ENCODE measurements at regions not wholly inside any gene's neighbourhood (a gene's known extent, or its start where the extent isn't known, plus 50 kb on each side); places are given as distances from the start of the nearest gene placed in this dataset.

GRCh38 chr9:18159254-18159653 is 314.7 kb upstream of the ADAMTSL1 start:
- DNase-seq, result no peak

- no peak for DNase-seq
Observed at GRCh38 chr9:18163146-18163545, 310.8 kb upstream of the ADAMTSL1 start.

- DNase-seq, result no peak
Observed at GRCh38 chr9:18167733-18168132, 306.2 kb upstream of the ADAMTSL1 start.

GRCh38 chr9:18173923-18174322 is 300.0 kb upstream of the ADAMTSL1 start:
- no peak for DNase-seq

GRCh38 chr9:18182636-18183035 is 291.3 kb upstream of the ADAMTSL1 start:
- DNase-seq, result no peak

- no peak for DNase-seq
Observed at GRCh38 chr9:18183974-18184373, 290.0 kb upstream of the ADAMTSL1 start.

GRCh38 chr9:18184401-18184800 is 289.6 kb upstream of the ADAMTSL1 start:
- DNase-seq, result no peak

GRCh38 chr9:18185196-18185595 is 288.8 kb upstream of the ADAMTSL1 start:
- DNase-seq, result no peak

GRCh38 chr9:18188971-18189370 is 285.0 kb upstream of the ADAMTSL1 start:
- no peak for DNase-seq

- no peak for DNase-seq
Observed at GRCh38 chr9:18189871-18190670, 283.9 kb upstream of the ADAMTSL1 start.

- no peak for DNase-seq
Observed at GRCh38 chr9:18190671-18191374, 283.1 kb upstream of the ADAMTSL1 start.

- DNase-seq, result no peak
Observed at GRCh38 chr9:18194316-18194715, 279.6 kb upstream of the ADAMTSL1 start.

- DNase-seq, result no peak
Observed at GRCh38 chr9:18195223-18195622, 278.7 kb upstream of the ADAMTSL1 start.

GRCh38 chr9:18202924-18203323 is 271.0 kb upstream of the ADAMTSL1 start:
- no peak for DNase-seq

GRCh38 chr9:18207735-18208134 is 266.2 kb upstream of the ADAMTSL1 start:
- DNase-seq, result no peak

- no peak for DNase-seq
Observed at GRCh38 chr9:18208166-18209059, 265.5 kb upstream of the ADAMTSL1 start.

GRCh38 chr9:18215626-18216025 is 258.3 kb upstream of the ADAMTSL1 start:
- DNase-seq, result no peak

- no peak for DNase-seq
Observed at GRCh38 chr9:18216376-18216775, 257.6 kb upstream of the ADAMTSL1 start.

GRCh38 chr9:18228101-18228500 is 245.9 kb upstream of the ADAMTSL1 start:
- DNase-seq, result no peak

GRCh38 chr9:18229992-18230676 is 243.8 kb upstream of the ADAMTSL1 start:
- no peak for DNase-seq

- no peak for DNase-seq
Observed at GRCh38 chr9:18233311-18233710, 240.6 kb upstream of the ADAMTSL1 start.

- DNase-seq, result no peak
Observed at GRCh38 chr9:18233776-18234445, 240.0 kb upstream of the ADAMTSL1 start.

All from NCI-H524 treated with DMSO at 0.1 percent for 48 hours (cell line).